ENCODE measurements at regions not wholly inside any gene's neighbourhood (a gene's known extent, or its start where the extent isn't known, plus 50 kb on each side); places are given as distances from the start of the nearest gene placed in this dataset.
"Not testable (repeated sequence)": the region's sequence is repeated elsewhere in the genome, so short reads cannot be mapped to it uniquely, and the experiment has no call there.

GRCh38 chr9:87378676-87379075 is 119.0 kb upstream of the DAPK1 start:
- H3K27me3 Mint-ChIP-seq (ENCODE audit: low read depth), result peaks cover 4% of the 10 kb centered on the region
- H3K4me3 Mint-ChIP-seq, result no peak overlapping the region
- no peaks in the 10 kb centered on the region for H3K36me3 Mint-ChIP-seq (ENCODE audit: low read depth)
- H3K9me3 Mint-ChIP-seq, result no peaks in the 10 kb centered on the region
- H3K27ac Mint-ChIP-seq, result no peak overlapping the region
- peaks cover 5% of the 10 kb centered on the region for H3K4me1 Mint-ChIP-seq (ENCODE audit: low read depth)
- no peak for DNase-seq (ENCODE audit: low spot score)

- Mint-ChIP-seq H3K36me3 (ENCODE audit: low read depth) (no peaks in the 10 kb centered on the region), H3K4me1 (ENCODE audit: low read depth) (no peaks in the 10 kb centered on the region), H3K9me3 (no peaks in the 10 kb centered on the region), H3K27me3 (ENCODE audit: low read depth) (peaks cover 4% of the 10 kb centered on the region), H3K4me3 (no peak overlapping the region), H3K27ac (no peak overlapping the region)
- DNase-seq (ENCODE audit: low spot score), result no peak
Observed at GRCh38 chr9:87379300-87379699, 118.4 kb upstream of the DAPK1 start.

- Mint-ChIP-seq H3K27me3 (ENCODE audit: low read depth) (peaks cover 4% of the 10 kb centered on the region), H3K9me3 (no peaks in the 10 kb centered on the region), H3K27ac (no peak overlapping the region), H3K4me3 (no peak overlapping the region), H3K4me1 (ENCODE audit: low read depth) (no peaks in the 10 kb centered on the region), H3K36me3 (ENCODE audit: low read depth) (no peaks in the 10 kb centered on the region)
- DNase-seq (ENCODE audit: low spot score), result no peak
Observed at GRCh38 chr9:87381050-87381711, 116.5 kb upstream of the DAPK1 start.

DNA sequence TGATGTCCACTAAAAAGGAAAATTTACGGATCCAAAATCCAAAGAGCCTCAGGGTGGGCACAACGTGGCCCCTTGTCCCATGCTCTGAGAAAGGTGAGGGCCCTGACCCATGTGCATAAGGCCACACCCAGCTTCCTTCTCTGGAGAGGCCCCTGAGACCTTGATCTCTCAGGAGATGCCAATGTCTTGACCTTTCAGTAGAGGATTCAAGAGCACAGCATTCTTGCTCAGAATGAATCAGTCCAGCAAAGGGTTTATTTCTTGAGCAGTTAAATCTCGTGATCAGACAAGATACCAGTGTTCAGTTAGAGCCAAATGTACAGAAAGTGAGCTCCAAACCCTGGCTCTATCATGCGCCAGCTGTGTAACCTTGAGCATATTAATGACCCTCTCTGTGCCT is 115.9 kb upstream of the DAPK1 start:
- no peak for DNase-seq (ENCODE audit: low spot score)
- peaks cover 2% of the 10 kb centered on the region for H3K27me3 Mint-ChIP-seq (ENCODE audit: low read depth)
- no peak overlapping the region for H3K4me3 Mint-ChIP-seq
- H3K36me3 Mint-ChIP-seq (ENCODE audit: low read depth), result no peaks in the 10 kb centered on the region
- no peaks in the 10 kb centered on the region for H3K9me3 Mint-ChIP-seq
- no peaks in the 10 kb centered on the region for H3K4me1 Mint-ChIP-seq (ENCODE audit: low read depth)
- H3K27ac Mint-ChIP-seq, result no peak overlapping the region

DNA sequence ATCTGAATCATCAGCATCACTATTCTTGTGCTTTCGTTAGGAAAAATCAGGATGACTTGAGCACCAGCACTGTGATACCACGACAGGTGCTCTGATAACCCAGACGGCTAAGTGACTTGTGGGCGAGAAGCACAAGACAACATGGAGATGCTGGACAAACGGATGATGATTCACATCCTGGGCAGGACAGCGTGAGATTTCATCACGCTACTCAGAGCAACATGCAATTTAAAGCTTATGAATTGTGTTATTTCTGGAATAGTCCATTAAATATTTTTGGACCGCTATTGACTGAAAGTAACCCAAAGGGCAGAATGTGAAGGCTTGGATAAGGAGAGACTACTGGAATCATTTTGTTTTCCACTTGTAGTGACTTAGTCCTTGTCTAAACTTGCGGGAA is 114.8 kb upstream of the DAPK1 start:
- Mint-ChIP-seq H3K4me3 (no peak overlapping the region), H3K27me3 (ENCODE audit: low read depth) (no peaks in the 10 kb centered on the region), H3K4me1 (ENCODE audit: low read depth) (no peaks in the 10 kb centered on the region), H3K27ac (no peak overlapping the region), H3K36me3 (ENCODE audit: low read depth) (no peaks in the 10 kb centered on the region), H3K9me3 (no peaks in the 10 kb centered on the region)
- no peak for DNase-seq (ENCODE audit: low spot score)

- H3K36me3 Mint-ChIP-seq (ENCODE audit: low read depth), result no peaks in the 10 kb centered on the region
- H3K27me3 Mint-ChIP-seq (ENCODE audit: low read depth), result no peaks in the 10 kb centered on the region
- no peaks in the 10 kb centered on the region for H3K4me1 Mint-ChIP-seq (ENCODE audit: low read depth)
- H3K4me3 Mint-ChIP-seq, result no peak overlapping the region
- DNase-seq (ENCODE audit: low spot score), result no peak
- H3K9me3 Mint-ChIP-seq, result no peaks in the 10 kb centered on the region
- no peak overlapping the region for H3K27ac Mint-ChIP-seq
Observed at GRCh38 chr9:87383344-87384150, 114.1 kb upstream of the DAPK1 start.

- H3K4me1 Mint-ChIP-seq (ENCODE audit: low read depth), result no peaks in the 10 kb centered on the region
- no peak for DNase-seq (ENCODE audit: low spot score)
- no peaks in the 10 kb centered on the region for H3K9me3 Mint-ChIP-seq
- no peaks in the 10 kb centered on the region for H3K36me3 Mint-ChIP-seq (ENCODE audit: low read depth)
- no peaks in the 10 kb centered on the region for H3K27me3 Mint-ChIP-seq (ENCODE audit: low read depth)
- no peak overlapping the region for H3K4me3 Mint-ChIP-seq
- no peak overlapping the region for H3K27ac Mint-ChIP-seq
Observed at GRCh38 chr9:87386490-87387025, 111.1 kb upstream of the DAPK1 start.

- no peaks in the 10 kb centered on the region for H3K36me3 Mint-ChIP-seq (ENCODE audit: low read depth)
- no peak for DNase-seq (ENCODE audit: low spot score)
Observed at GRCh38 chr9:87387351-87388011, 110.2 kb upstream of the DAPK1 start.

GRCh38 chr9:87388708-87389107 is 109.0 kb upstream of the DAPK1 start:
- not testable (repeated sequence) for H3K4me1 Mint-ChIP-seq (ENCODE audit: low read depth); H3K27ac Mint-ChIP-seq; H3K27me3 Mint-ChIP-seq (ENCODE audit: low read depth); H3K36me3 Mint-ChIP-seq (ENCODE audit: low read depth); DNase-seq (ENCODE audit: low spot score); H3K4me3 Mint-ChIP-seq; H3K9me3 Mint-ChIP-seq

More at GRCh38 chr9:87387351-87388011, 110.2 kb upstream of the DAPK1 start:
- no peaks in the 10 kb centered on the region for H3K4me1 Mint-ChIP-seq (ENCODE audit: low read depth)
- no peaks in the 10 kb centered on the region for H3K27me3 Mint-ChIP-seq (ENCODE audit: low read depth)
- no peak overlapping the region for H3K27ac Mint-ChIP-seq
- H3K9me3 Mint-ChIP-seq, result no peaks in the 10 kb centered on the region
- H3K4me3 Mint-ChIP-seq, result no peak overlapping the region

- H3K4me1 Mint-ChIP-seq (ENCODE audit: low read depth), result no peaks in the 10 kb centered on the region
- peaks cover 5% of the 10 kb centered on the region for H3K9me3 Mint-ChIP-seq
- peaks cover 3% of the 10 kb centered on the region for H3K27me3 Mint-ChIP-seq (ENCODE audit: low read depth)
- H3K4me3 Mint-ChIP-seq, result no peak overlapping the region
- no peak overlapping the region for H3K27ac Mint-ChIP-seq
- H3K36me3 Mint-ChIP-seq (ENCODE audit: low read depth), result no peaks in the 10 kb centered on the region
- DNase-seq (ENCODE audit: low spot score), result no peak
Observed at GRCh38 chr9:87389936-87390335, 107.7 kb upstream of the DAPK1 start.

GRCh38 chr9:87390361-87390760 is 107.3 kb upstream of the DAPK1 start:
- no peak for DNase-seq (ENCODE audit: low spot score)
- H3K4me1 Mint-ChIP-seq (ENCODE audit: low read depth), result no peaks in the 10 kb centered on the region
- H3K4me3 Mint-ChIP-seq, result no peak overlapping the region
- no peak overlapping the region for H3K27ac Mint-ChIP-seq
- H3K9me3 Mint-ChIP-seq, result peaks cover 5% of the 10 kb centered on the region
- no peaks in the 10 kb centered on the region for H3K36me3 Mint-ChIP-seq (ENCODE audit: low read depth)
- peaks cover 4% of the 10 kb centered on the region for H3K27me3 Mint-ChIP-seq (ENCODE audit: low read depth)

GRCh38 chr9:87392086-87392485 is 105.6 kb upstream of the DAPK1 start:
- H3K36me3 Mint-ChIP-seq (ENCODE audit: low read depth), result no peaks in the 10 kb centered on the region
- H3K27ac Mint-ChIP-seq, result no peak overlapping the region
- DNase-seq (ENCODE audit: low spot score), result no peak
- H3K4me1 Mint-ChIP-seq (ENCODE audit: low read depth), result no peaks in the 10 kb centered on the region
- H3K4me3 Mint-ChIP-seq, result no peak overlapping the region
- H3K27me3 Mint-ChIP-seq (ENCODE audit: low read depth), result peaks cover 4% of the 10 kb centered on the region
- H3K9me3 Mint-ChIP-seq, result peaks cover 5% of the 10 kb centered on the region

GRCh38 chr9:87393706-87394230 is 103.9 kb upstream of the DAPK1 start:
- Mint-ChIP-seq H3K27me3 (ENCODE audit: low read depth) (peaks cover 4% of the 10 kb centered on the region), H3K27ac (no peak overlapping the region), H3K9me3 (peaks cover 5% of the 10 kb centered on the region), H3K4me1 (ENCODE audit: low read depth) (no peaks in the 10 kb centered on the region), H3K4me3 (no peak overlapping the region), H3K36me3 (ENCODE audit: low read depth) (no peaks in the 10 kb centered on the region)
- DNase-seq (ENCODE audit: low spot score), result no peak

Data from T-helper 2 cell treated with Interferon-gamma antibody and Interleukin-4, amounts not matched to agents 5 μg/mL and 100 μg/mL, for 36 hours (primary cell).